H9 (cell line): ENCODE measurements at regions not wholly inside any gene's neighbourhood (a gene's known extent, or its start where the extent isn't known, plus 50 kb on each side); places are given as distances from the start of the nearest gene placed in this dataset.

ENCODE experiments used
- DNase-seq: peaks from one replicate; pipeline ENCODE4 v3.0.0-alpha.2; 2017
- H2AFZ ChIP-seq: one replicate; pipeline ENCODE4 v1.6.1; 2013; ENCODE audit warnings: mild to moderate bottlenecking, low read length, control low read depth, moderate library complexity
- H2AK5ac ChIP-seq: 2 replicates; pipeline ENCODE4 v1.6.1; 2013; ENCODE audit warnings: low read length, control low read depth, mixed read lengths; ENCODE audit not compliant: insufficient read length
- H2BK120ac ChIP-seq: one replicate; pipeline ENCODE4 v1.6.1; 2013; ENCODE audit warnings: low read depth, mild to moderate bottlenecking, low read length, control low read depth, inconsistent platforms; ENCODE audit not compliant: poor library complexity, severe bottlenecking
- H2BK12ac ChIP-seq: 2 replicates; pipeline ENCODE4 v1.6.1; 2013; ENCODE audit warnings: low read length, control low read depth, mixed read lengths, low read depth; ENCODE audit not compliant: insufficient read length
- H2BK15ac ChIP-seq: 2 replicates; pipeline ENCODE4 v1.6.1; 2013; ENCODE audit warnings: low read depth, low read length, control low read depth
- H2BK20ac ChIP-seq: one replicate; pipeline ENCODE4 v1.6.1; 2013; ENCODE audit warnings: low read depth, mild to moderate bottlenecking, low read length, control low read depth, inconsistent platforms; ENCODE audit not compliant: poor library complexity, severe bottlenecking
- H2BK5ac ChIP-seq: 2 replicates; pipeline ENCODE4 v1.6.1; 2013; ENCODE audit warnings: low read length, control low read depth, mixed read lengths; ENCODE audit not compliant: insufficient read length
- H3K14ac ChIP-seq: 2 replicates; pipeline ENCODE4 v1.6.1; 2013; ENCODE audit warnings: low read length, control low read depth; ENCODE audit not compliant: insufficient read depth
- H3K18ac ChIP-seq: 2 replicates; pipeline ENCODE4 v1.6.1; 2013; ENCODE audit warnings: low read depth, mild to moderate bottlenecking, mixed read lengths, low read length, control low read depth; ENCODE audit not compliant: insufficient read length
- H3K23ac ChIP-seq: 2 replicates; pipeline ENCODE4 v1.6.1; 2013; ENCODE audit warnings: low read length, control low read depth, mixed read lengths, low read depth; ENCODE audit not compliant: insufficient read length
- H3K23me2 ChIP-seq: 2 replicates; pipeline ENCODE4 v1.6.1; 2013; ENCODE audit warnings: low read depth, mild to moderate bottlenecking, mixed read lengths, low read length, control low read depth; ENCODE audit not compliant: insufficient read length, poor library complexity, severe bottlenecking
- H3K27ac ChIP-seq: 2 replicates; pipeline ENCODE4 v1.5.1; 2013; ENCODE audit warnings: low read length, control low read depth, mixed read lengths, low read depth; ENCODE audit not compliant: insufficient read length
- H3K27me3 ChIP-seq: 2 replicates; pipeline ENCODE4 v1.6.1; 2013; ENCODE audit warnings: low read length, control low read depth, inconsistent platforms; ENCODE audit not compliant: insufficient read depth
- H3K4ac ChIP-seq: 2 replicates; pipeline ENCODE4 v1.6.1; 2013; ENCODE audit warnings: low read depth, mild to moderate bottlenecking, control low read depth, inconsistent platforms, low read length, moderate library complexity
- H3K4me1 ChIP-seq: 2 replicates; pipeline ENCODE4 v1.6.1; 2013; ENCODE audit warnings: low read length, control low read depth, inconsistent platforms; ENCODE audit not compliant: insufficient read depth
- H3K4me2 ChIP-seq: 2 replicates; pipeline ENCODE4 v1.6.1; 2013; ENCODE audit warnings: low read length, control low read depth, mixed read lengths; ENCODE audit not compliant: insufficient read length, insufficient read depth
- H3K56ac ChIP-seq: 2 replicates; pipeline ENCODE4 v1.6.1; 2013; ENCODE audit warnings: low read depth, mild to moderate bottlenecking, mixed read lengths, low read length, control low read depth; ENCODE audit not compliant: insufficient read length
- H3K79me1 ChIP-seq: 2 replicates; pipeline ENCODE4 v1.6.1; 2013; ENCODE audit warnings: low read depth, mild to moderate bottlenecking, moderate library complexity, low read length, control low read depth, inconsistent platforms; ENCODE audit not compliant: insufficient read depth, poor library complexity, severe bottlenecking
- H3K79me2 ChIP-seq: 2 replicates; pipeline ENCODE4 v1.6.1; 2013; ENCODE audit warnings: low read length, control low read depth, inconsistent platforms; ENCODE audit not compliant: insufficient read depth
- H3K9ac ChIP-seq: 2 replicates; pipeline ENCODE4 v1.6.1; 2013; ENCODE audit warnings: low read length, control low read depth, mixed read lengths; ENCODE audit not compliant: insufficient read length; ENCODE audit errors: extremely low read depth
- H3K9me3 ChIP-seq: one replicate; pipeline ENCODE4 v1.6.1; 2013; ENCODE audit warnings: low read depth, low read length, inconsistent platforms; ENCODE audit not compliant: control insufficient read depth
- H3T11ph ChIP-seq: one replicate; pipeline ENCODE4 v1.6.1; 2013; ENCODE audit warnings: mild to moderate bottlenecking, low read length, control low read depth, inconsistent platforms
- H4K20me1 ChIP-seq: one replicate; pipeline ENCODE4 v1.6.1; 2013; ENCODE audit not compliant: control insufficient read depth, insufficient read length, insufficient read depth
- H4K5ac ChIP-seq: 2 replicates; pipeline ENCODE4 v1.6.1; 2013; ENCODE audit warnings: low read depth, mild to moderate bottlenecking, mixed read lengths, low read length, control low read depth; ENCODE audit not compliant: insufficient read length
- H4K8ac ChIP-seq: replicated peaks from 2 replicates; pipeline ENCODE4 v1.6.1; 2013; ENCODE audit warnings: low read length, control low read depth, mixed read lengths, low read depth; ENCODE audit not compliant: insufficient read length
- H4K91ac ChIP-seq: 2 replicates; pipeline ENCODE4 v1.6.1; 2013; ENCODE audit warnings: low read depth, mild to moderate bottlenecking, moderate library complexity, mixed read lengths, low read length, control low read depth; ENCODE audit not compliant: insufficient read length
- H3K27ac Mint-ChIP-seq, 3 experiments: 2 replicates in 2 of 3; 3 replicates in 1 of 3; pipeline ENCODE4 v1.8.0; 2020 to 2021; ENCODE audit warnings: mixed read lengths in 3 of 3, mild to moderate bottlenecking in 1 of 3, moderate library complexity in 1 of 3
- H3K27me3 Mint-ChIP-seq: 2 replicates; pipeline ENCODE4 v1.8.0; 2021; ENCODE audit warnings: low read depth, mild to moderate bottlenecking, moderate library complexity, mixed read lengths
- H3K36me3 Mint-ChIP-seq, 3 experiments: 2 replicates in 2 of 3; 3 replicates in 1 of 3; pipeline ENCODE4 v1.8.0; 2020 to 2021; ENCODE audit warnings: low read depth in 3 of 3, mixed read lengths in 3 of 3; ENCODE audit not compliant: insufficient read depth in 1 of 3
- H3K4me1 Mint-ChIP-seq, 2 experiments: 2 replicates each; pipeline ENCODE4 v1.8.0; 2020; ENCODE audit warnings: mixed read lengths in 2 of 2
- H3K4me3 Mint-ChIP-seq, 2 experiments: 2 replicates in 1 of 2; 3 replicates in 1 of 2; pipeline ENCODE4 v1.8.0; 2020 to 2021; ENCODE audit warnings: mild to moderate bottlenecking in 2 of 2, mixed read lengths in 2 of 2, moderate library complexity in 1 of 2
- H3K9me3 Mint-ChIP-seq, 2 experiments: 2 replicates in 1 of 2; 3 replicates in 1 of 2; pipeline ENCODE4 v1.8.0; 2020; ENCODE audit warnings: mild to moderate bottlenecking in 2 of 2, mixed read lengths in 2 of 2, moderate library complexity in 1 of 2
- WGBS: extraction: QIAGEN DNeasy Blood & Tissue Kit; methylation state at CpG from one replicate; pipeline ENCODE4 v1.1.7; 2013; ENCODE audit warnings: missing lambda C conversion rate, low lambda C conversion rate, mixed read lengths; ENCODE audit not compliant: insufficient read length; ENCODE audit errors: extremely low coverage; 5-methylcytosine and 5-hydroxymethylcytosine counted together
- TF ChIP-seq, protein P1 (sequence below): fragments of 200-600 bp; sonication (generic); conservative IDR thresholded peaks from 3 replicates; pipeline ENCODE4 v1.8.0; 2021; ENCODE audit warnings: antibody characterized with exemption, mild to moderate bottlenecking

DNA sequence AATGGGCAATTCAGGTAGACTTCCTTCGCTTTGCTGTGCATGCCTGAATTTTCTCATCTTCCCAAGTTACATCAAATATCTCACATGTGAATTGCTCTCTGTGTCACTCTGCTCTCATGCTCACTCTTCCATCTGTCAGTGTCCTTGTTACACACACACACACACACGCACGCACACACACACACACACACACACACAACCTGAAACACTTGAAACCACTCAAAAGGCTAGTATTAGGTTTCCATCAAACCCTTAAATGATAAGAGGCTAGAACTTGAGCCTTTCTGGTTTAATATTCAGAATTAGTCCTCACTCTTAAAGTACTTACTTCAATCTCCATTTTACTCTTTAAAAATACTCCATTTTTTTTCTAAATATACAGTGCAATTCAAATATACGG, 282.4 kb downstream of the C11orf87 start:
- Mint-ChIP-seq H3K27me3 (no peaks in the 10 kb centered on the region), H3K4me3 (no peak overlapping the region), H3K4me1 (no peaks in the 10 kb centered on the region), H3K27ac (no peak overlapping the region), H3K36me3 (no peaks in the 10 kb centered on the region), H3K9me3 (no peaks in the 10 kb centered on the region)
- no peak overlapping the region for H4K8ac ChIP-seq
- 100% methylated on average over 1 of the region's 4 CpGs for WGBS
- no peaks in the 10 kb centered on the region for H3K79me1 ChIP-seq
- H4K5ac ChIP-seq, result no peak overlapping the region
- no peaks in the 10 kb centered on the region for H4K20me1 ChIP-seq
- H3K27ac ChIP-seq, result no peak overlapping the region
- no peak overlapping the region for H2BK5ac ChIP-seq
- no peak for DNase-seq
- no peak overlapping the region for H3K4ac ChIP-seq
- H3K27me3 ChIP-seq, result no peaks in the 10 kb centered on the region
- H3K14ac ChIP-seq, result no peak overlapping the region
- H3K4me1 ChIP-seq, result no peaks in the 10 kb centered on the region
- H3K4me2 ChIP-seq, result no peak overlapping the region
- no peak overlapping the region for H4K91ac ChIP-seq
- no peak overlapping the region for H2BK12ac ChIP-seq
- no peak overlapping the region for H3K9ac ChIP-seq
- TF ChIP-seq, protein P1, sequence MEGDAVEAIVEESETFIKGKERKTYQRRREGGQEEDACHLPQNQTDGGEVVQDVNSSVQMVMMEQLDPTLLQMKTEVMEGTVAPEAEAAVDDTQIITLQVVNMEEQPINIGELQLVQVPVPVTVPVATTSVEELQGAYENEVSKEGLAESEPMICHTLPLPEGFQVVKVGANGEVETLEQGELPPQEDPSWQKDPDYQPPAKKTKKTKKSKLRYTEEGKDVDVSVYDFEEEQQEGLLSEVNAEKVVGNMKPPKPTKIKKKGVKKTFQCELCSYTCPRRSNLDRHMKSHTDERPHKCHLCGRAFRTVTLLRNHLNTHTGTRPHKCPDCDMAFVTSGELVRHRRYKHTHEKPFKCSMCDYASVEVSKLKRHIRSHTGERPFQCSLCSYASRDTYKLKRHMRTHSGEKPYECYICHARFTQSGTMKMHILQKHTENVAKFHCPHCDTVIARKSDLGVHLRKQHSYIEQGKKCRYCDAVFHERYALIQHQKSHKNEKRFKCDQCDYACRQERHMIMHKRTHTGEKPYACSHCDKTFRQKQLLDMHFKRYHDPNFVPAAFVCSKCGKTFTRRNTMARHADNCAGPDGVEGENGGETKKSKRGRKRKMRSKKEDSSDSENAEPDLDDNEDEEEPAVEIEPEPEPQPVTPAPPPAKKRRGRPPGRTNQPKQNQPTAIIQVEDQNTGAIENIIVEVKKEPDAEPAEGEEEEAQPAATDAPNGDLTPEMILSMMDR, result no peak
- no peak overlapping the region for H3K56ac ChIP-seq
- no peak overlapping the region for H3T11ph ChIP-seq
- no peak overlapping the region for H3K23ac ChIP-seq
- no peak overlapping the region for H2AK5ac ChIP-seq
- no peaks in the 10 kb centered on the region for H3K9me3 ChIP-seq
- no peak overlapping the region for H2BK120ac ChIP-seq
- H2BK20ac ChIP-seq, result no peak overlapping the region
- H3K79me2 ChIP-seq, result no peaks in the 10 kb centered on the region
- no peak overlapping the region for H3K18ac ChIP-seq
- no peaks in the 10 kb centered on the region for H3K23me2 ChIP-seq
- no peak overlapping the region for H2AFZ ChIP-seq
- no peak overlapping the region for H2BK15ac ChIP-seq
